Motor neuron (in vitro differentiated cells): ENCODE measurements at regions not wholly inside any gene's neighbourhood (a gene's known extent, or its start where the extent isn't known, plus 50 kb on each side); places are given as distances from the start of the nearest gene placed in this dataset.

Experiments
- ATAC-seq, 8 experiments: fragments of 200-7000 bp; cut with Tn5 transposase; replicated peaks in 6 of 8; 2 replicates each; pipeline ENCODE4 v1.8.0; 2021; ENCODE audit warnings: mild to moderate bottlenecking in 8 of 8, moderate library complexity in 8 of 8
- H3K27ac ChIP-seq, 2 donors: fragments of 250-450 bp; sonication (Bioruptor Pico); 2 replicates each; pipeline ENCODE4 v1.9.0; 2021; ENCODE audit warnings: antibody characterized with exemption in 2 of 2, mild to moderate bottlenecking in 2 of 2, moderate library complexity in 1 of 2
- H3K4me1 ChIP-seq, 2 donors: fragments of 250-450 bp; sonication (Bioruptor Pico); replicated peaks in 1 of 2; 2 replicates each; pipeline ENCODE4 v1.6.1; 2021; ENCODE audit warnings: antibody characterized with exemption in 2 of 2, mild to moderate bottlenecking in 2 of 2, moderate library complexity in 1 of 2
- H3K4me3 ChIP-seq, 5 donors: fragments of 250-450 bp; sonication (Bioruptor Pico); 2 replicates each; pipeline ENCODE4 v1.9.0; 2021; ENCODE audit warnings: antibody characterized with exemption in 5 of 5, mild to moderate bottlenecking in 5 of 5, moderate library complexity in 4 of 5
- WGBS, 10 experiments: fragments of 450-650 bp; shearing (Covaris generic); methylation state at CpG; one replicate each; pipeline ENCODE4 v1.0.0; 2022; 5-methylcytosine and 5-hydroxymethylcytosine counted together
- in situ Hi-C, 9 experiments: fragments of 400-800 bp; cut with MboI; loops; one replicate each; pipeline ENCODE4 v1.15.0; 2021; ENCODE audit warnings: low sequenced_read_pairs in 9 of 9, low pct_unique_long_range_greater_than_20kb in 2 of 9; ENCODE audit not compliant: unreplicated experiment in 9 of 9

GRCh38 chr10:8245131-8245813 is 190.8 kb downstream of the GATA3 start:
- H3K4me1 ChIP-seq, result no peaks in the 10 kb centered on the region
- no peak overlapping the region for H3K4me3 ChIP-seq
- no peak overlapping the region for H3K27ac ChIP-seq
- ATAC-seq, result no peak
- 0 to 83% (median 52%) methylated on average over 3 to 8 of the region's 8 CpGs for WGBS, 10 experiments
- in situ Hi-C loops, result no loop called here

- Histone ChIP-seq H3K27ac (no peak overlapping the region), H3K4me1 (no peaks in the 10 kb centered on the region), H3K4me3 (no peak overlapping the region)
- ATAC-seq, result no peak
- WGBS, 10 experiments, result 0 to 90% (median 77%) methylated on average over 1 to 3 of the region's 3 CpGs; no CpG with 5 or more reads in 3 of the 10 experiments
- in situ Hi-C loops, result no loop called here
These were observed 191.3 kb downstream of the GATA3 start for GRCh38 chr10:8245814-8246142.

GRCh38 chr10:8246548-8246947 is 192.1 kb downstream of the GATA3 start:
- WGBS, 10 experiments, result 14 to 88% (median 62%) methylated on average over 2 of the region's 2 CpGs; no CpG with 5 or more reads in 5 of the 10 experiments
- Histone ChIP-seq H3K4me1 (no peaks in the 10 kb centered on the region), H3K27ac (no peak overlapping the region), H3K4me3 (no peak overlapping the region)
- in situ Hi-C loops, result no loop called here
- ATAC-seq, result no peak

- Histone ChIP-seq H3K4me1 (no peaks in the 10 kb centered on the region), H3K4me3 (no peak overlapping the region), H3K27ac (no peak overlapping the region)
- no peak for ATAC-seq
- in situ Hi-C loops, result no loop called here
- WGBS, 10 experiments, result 11 to 100% (median 70%) methylated on average over 1 to 2 of the region's 2 CpGs; no CpG with 5 or more reads in 2 of the 10 experiments
These were observed 192.7 kb downstream of the GATA3 start for GRCh38 chr10:8247191-8247590.

GRCh38 chr10:8248868-8249267 is 194.4 kb downstream of the GATA3 start:
- in situ Hi-C loops, result no loop called here
- no peak for ATAC-seq
- no peaks in the 10 kb centered on the region for H3K4me1 ChIP-seq
- WGBS, 10 experiments, result 0 to 91% (median 46%) methylated on average over 1 to 2 of the region's 2 CpGs; no CpG with 5 or more reads in 3 of the 10 experiments
- H3K27ac ChIP-seq, result no peak overlapping the region
- H3K4me3 ChIP-seq, result no peak overlapping the region

- Histone ChIP-seq H3K4me3 (no peak overlapping the region), H3K27ac (no peak overlapping the region), H3K4me1 (no peaks in the 10 kb centered on the region)
- in situ Hi-C loops, result no loop called here
- no peak for ATAC-seq
- WGBS, 10 experiments, result 0 to 83% (median 60%) methylated on average over 1 of the region's 1 CpG; no CpG with 5 or more reads in 3 of the 10 experiments
These were observed 199.9 kb downstream of the GATA3 start for GRCh38 chr10:8254350-8254749.

GRCh38 chr10:8255301-8255700 is 200.8 kb downstream of the GATA3 start:
- no peaks in the 10 kb centered on the region for H3K4me1 ChIP-seq
- in situ Hi-C loops, result no loop called here
- no peak overlapping the region for H3K4me3 ChIP-seq
- no peak for ATAC-seq
- 0 to 80% (median 40%) methylated on average over 1 of the region's 1 CpG; no CpG with 5 or more reads in 1 of the 10 experiments for WGBS, 10 experiments
- no peak overlapping the region for H3K27ac ChIP-seq

- 20 to 100% (median 85%) methylated on average over 2 to 12 of the region's 16 CpGs; no CpG with 5 or more reads in 1 of the 10 experiments for WGBS, 10 experiments
- no peak for ATAC-seq
- Histone ChIP-seq H3K4me1 (no peaks in the 10 kb centered on the region), H3K27ac (no peak overlapping the region), H3K4me3 (no peak overlapping the region)
- in situ Hi-C loops, result no loop called here
These were observed 206.2 kb downstream of the GATA3 start for GRCh38 chr10:8260645-8261044.

- Histone ChIP-seq H3K4me3 (no peak overlapping the region), H3K27ac (no peak overlapping the region), H3K4me1 (no peaks in the 10 kb centered on the region)
- no peak for ATAC-seq
- in situ Hi-C loops, result no loop called here
- WGBS, 10 experiments, result 0 to 100% (median 80%) methylated on average over 1 to 3 of the region's 4 CpGs; no CpG with 5 or more reads in 3 of the 10 experiments
These were observed 207.8 kb downstream of the GATA3 start for GRCh38 chr10:8262317-8262716.

- no peaks in the 10 kb centered on the region for H3K4me1 ChIP-seq
- no peak for ATAC-seq
- whole genome bisulfite sequencing, 10 experiments, result 69 to 100% (median 87%) methylated on average over 1 to 4 of the region's 5 CpGs; no CpG with 5 or more reads in 4 of the 10 experiments
- H3K4me3 ChIP-seq, result no peak overlapping the region
- in situ Hi-C loops, result no loop called here
- H3K27ac ChIP-seq, result no peak overlapping the region
These were observed 215.5 kb downstream of the GATA3 start for GRCh38 chr10:8269976-8270375.

- in situ Hi-C loops, result no loop called here
- no peak overlapping the region for H3K27ac ChIP-seq
- 6 to 94% (median 62%) methylated on average over 3 to 10 of the region's 10 CpGs; no CpG with 5 or more reads in 1 of the 10 experiments for WGBS, 10 experiments
- no peak overlapping the region for H3K4me3 ChIP-seq
- ATAC-seq, result no peak
- H3K4me1 ChIP-seq, result no peaks in the 10 kb centered on the region
These were observed 218.4 kb downstream of the GATA3 start for GRCh38 chr10:8272794-8273425.

- no peak for ATAC-seq
- Histone ChIP-seq H3K4me3 (no peak overlapping the region), H3K4me1 (no peaks in the 10 kb centered on the region), H3K27ac (no peak overlapping the region)
- 0 to 93% (median 57%) methylated on average over 1 to 2 of the region's 2 CpGs; no CpG with 5 or more reads in 1 of the 10 experiments for WGBS, 10 experiments
- in situ Hi-C loops, result no loop called here
These were observed 219.3 kb downstream of the GATA3 start for GRCh38 chr10:8273749-8274148.

- in situ Hi-C loops, result no loop called here
- Histone ChIP-seq H3K27ac (no peak overlapping the region), H3K4me3 (no peak overlapping the region), H3K4me1 (no peaks in the 10 kb centered on the region)
- ATAC-seq, result no peak
- WGBS, 10 experiments, result 0 to 100% (median 67%) methylated on average over 1 to 6 of the region's 7 CpGs
These were observed 221.4 kb downstream of the GATA3 start for GRCh38 chr10:8275911-8276310.

GRCh38 chr10:8278099-8278498 is 223.6 kb downstream of the GATA3 start:
- in situ Hi-C loops, result no loop called here
- no peak overlapping the region for H3K4me3 ChIP-seq
- 0 to 100% (median 42%) methylated on average over 1 to 4 of the region's 4 CpGs; no CpG with 5 or more reads in 3 of the 10 experiments for WGBS, 10 experiments
- H3K4me1 ChIP-seq, result no peaks in the 10 kb centered on the region
- ATAC-seq, result no peak
- H3K27ac ChIP-seq, result no peak overlapping the region
